Ascending aorta (tissue), 2 donors: ENCODE measurements at regions not wholly inside any gene's neighbourhood (a gene's known extent, or its start where the extent isn't known, plus 50 kb on each side); places are given as distances from the start of the nearest gene placed in this dataset.
"Not testable (repeated sequence)": the region's sequence is repeated elsewhere in the genome, so short reads cannot be mapped to it uniquely, and the experiment has no call there.

ENCODE experiments used
- DNase-seq, 2 donors: peaks; one replicate each; pipeline ENCODE4 v3.0.0-alpha.2; 2019; ENCODE audit warnings: low spot score in 2 of 2
- H3K27ac ChIP-seq, 2 donors: fragments of 200-600 bp; sonication (generic); one replicate each; pipeline ENCODE4 v1.5.1; 2016 to 2017; ENCODE audit warnings: mild to moderate bottlenecking in 1 of 2
- H3K27me3 ChIP-seq: fragments of 200-600 bp; sonication (generic); one replicate; pipeline ENCODE4 v1.5.1; 2017
- H3K36me3 ChIP-seq, 2 donors: fragments of 200-600 bp; sonication (generic); one replicate each; pipeline ENCODE4 v1.5.1; 2016
- H3K4me1 ChIP-seq, 2 donors: fragments of 200-600 bp; sonication (generic); one replicate each; pipeline ENCODE4 v1.5.1; 2016 to 2017; ENCODE audit warnings: mild to moderate bottlenecking in 1 of 2
- H3K4me3 ChIP-seq, 2 donors: fragments of 200-600 bp; sonication (generic); one replicate each; pipeline ENCODE4 v1.5.1; 2016 to 2017; ENCODE audit warnings: mild to moderate bottlenecking in 1 of 2
- H3K9me3 ChIP-seq, 2 donors: fragments of 200-600 bp; sonication (generic); one replicate each; pipeline ENCODE4 v1.5.1; 2016
- CTCF ChIP-seq, 3 experiments: fragments of 200-600 bp in 2 of 3; fragments of 450-650 bp in 1 of 3; sonication (generic) in 2 of 3; IDR thresholded peaks; one replicate each; pipeline ENCODE4 v1.5.1; 2016 to 2019; ENCODE audit warnings: antibody characterized with exemption in 3 of 3, mild to moderate bottlenecking in 1 of 3, moderate library complexity in 1 of 3
- intact Hi-C: fragments of 100-400 bp; cut with DNase I; formaldehyde crosslinking; loops from one replicate; pipeline ENCODE4 v1.15.1; 2023

- intact Hi-C loops, result no loop called here
- no peak for DNase-seq
These were observed 249.8 kb upstream of the VSTM2A start for GRCh38 chr7:54292171-54292925.

GRCh38 chr7:54299426-54299825, 242.7 kb upstream of the VSTM2A start:
- no peak overlapping the region for H3K4me3 ChIP-seq
- H3K36me3 ChIP-seq, result no peaks in the 10 kb centered on the region
- no peak for TF ChIP-seq CTCF (IDR thresholded peaks at IDR 0.05)
- no peaks in the 10 kb centered on the region for H3K9me3 ChIP-seq
- intact Hi-C loops, result no loop called here
- H3K27me3 ChIP-seq, result no peaks in the 10 kb centered on the region
- no peak for DNase-seq
- no peak overlapping the region for H3K27ac ChIP-seq
- no peaks in the 10 kb centered on the region for H3K4me1 ChIP-seq

More at GRCh38 chr7:54292171-54292925, 249.8 kb upstream of the VSTM2A start:
- H3K4me1 ChIP-seq, result no peaks in the 10 kb centered on the region
- TF ChIP-seq CTCF (IDR thresholded peaks at IDR 0.05), result no peak
- peaks cover 0 to 4% of the 10 kb centered on the region in 2 donors for H3K9me3 ChIP-seq
- no peaks in the 10 kb centered on the region for H3K27me3 ChIP-seq
- no peak overlapping the region for H3K4me3 ChIP-seq
- H3K36me3 ChIP-seq, result no peaks in the 10 kb centered on the region
- no peak overlapping the region for H3K27ac ChIP-seq

- H3K4me3 ChIP-seq, H3K36me3 ChIP-seq, H3K9me3 ChIP-seq, H3K27ac ChIP-seq, DNase-seq, intact Hi-C loops, H3K4me1 ChIP-seq, H3K27me3 ChIP-seq: not testable (repeated sequence)
These were observed 226.2 kb upstream of the VSTM2A start for GRCh38 chr7:54315955-54316354.

GRCh38 chr7:54326592-54327167, 215.5 kb upstream of the VSTM2A start:
- H3K4me1 ChIP-seq, result no peaks in the 10 kb centered on the region
- no peaks in the 10 kb centered on the region for H3K27me3 ChIP-seq
- no peak for TF ChIP-seq CTCF (IDR thresholded peaks at IDR 0.05)
- no peak overlapping the region for H3K27ac ChIP-seq
- no peaks in the 10 kb centered on the region for H3K9me3 ChIP-seq
- no peaks in the 10 kb centered on the region for H3K36me3 ChIP-seq
- H3K4me3 ChIP-seq, result no peak overlapping the region
- intact Hi-C loops, result no loop called here
- no peak for DNase-seq

GRCh38 chr7:54330216-54330800, 211.9 kb upstream of the VSTM2A start:
- Histone ChIP-seq H3K36me3 (no peaks in the 10 kb centered on the region), H3K4me3 (no peak overlapping the region), H3K4me1 (no peaks in the 10 kb centered on the region), H3K9me3 (no peaks in the 10 kb centered on the region), H3K27me3 (no peaks in the 10 kb centered on the region), H3K27ac (no peak overlapping the region)
- intact Hi-C loops, result no loop called here
- TF ChIP-seq CTCF (IDR thresholded peaks at IDR 0.05), result no peak
- no peak for DNase-seq

GRCh38 chr7:54331311-54331710, 210.9 kb upstream of the VSTM2A start:
- Histone ChIP-seq H3K27ac (no peak overlapping the region), H3K4me3 (no peak overlapping the region), H3K27me3 (no peaks in the 10 kb centered on the region), H3K9me3 (no peaks in the 10 kb centered on the region), H3K4me1 (no peaks in the 10 kb centered on the region), H3K36me3 (no peaks in the 10 kb centered on the region)
- intact Hi-C loops, result no loop called here
- DNase-seq, result no peak
- TF ChIP-seq CTCF (IDR thresholded peaks at IDR 0.05), result no peak
